ENCODE measurements at regions not wholly inside any gene's neighbourhood (a gene's known extent, or its start where the extent isn't known, plus 50 kb on each side); places are given as distances from the start of the nearest gene placed in this dataset.
"Not testable (repeated sequence)": the region's sequence is repeated elsewhere in the genome, so short reads cannot be mapped to it uniquely, and the experiment has no call there.

- no peak for DNase-seq (ENCODE audit: low spot score)
These were observed 500.6 kb downstream of the KIF4B start for GRCh38 chr5:155514105-155514563.

DNA sequence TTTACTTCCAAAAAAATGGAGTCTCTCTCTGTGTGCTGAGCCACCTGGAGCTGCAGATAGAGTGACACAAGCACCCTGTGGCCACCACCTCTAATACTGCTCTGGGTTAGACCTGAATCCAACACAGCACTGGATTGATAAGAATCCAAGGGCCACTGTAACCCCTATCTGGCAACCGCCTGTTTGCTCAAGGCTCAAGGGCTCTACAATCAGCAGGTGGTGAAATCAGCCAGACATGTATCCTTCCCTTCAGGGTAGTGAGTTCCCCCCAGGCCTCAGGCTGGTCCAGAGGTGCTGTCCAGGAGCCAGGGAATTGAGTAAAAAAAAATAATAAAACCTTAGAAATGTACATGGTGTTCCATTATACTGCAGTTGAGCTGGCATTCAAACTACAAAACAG lies 509.0 kb downstream of the KIF4B start:
- no peak for DNase-seq (ENCODE audit: low spot score)

GRCh38 chr5:155529362-155529761 lies 515.8 kb downstream of the KIF4B start:
- no peak for DNase-seq (ENCODE audit: low spot score)

- DNase-seq (ENCODE audit: low spot score) = no peak
These were observed 516.5 kb downstream of the KIF4B start for GRCh38 chr5:155530046-155530445.

DNA sequence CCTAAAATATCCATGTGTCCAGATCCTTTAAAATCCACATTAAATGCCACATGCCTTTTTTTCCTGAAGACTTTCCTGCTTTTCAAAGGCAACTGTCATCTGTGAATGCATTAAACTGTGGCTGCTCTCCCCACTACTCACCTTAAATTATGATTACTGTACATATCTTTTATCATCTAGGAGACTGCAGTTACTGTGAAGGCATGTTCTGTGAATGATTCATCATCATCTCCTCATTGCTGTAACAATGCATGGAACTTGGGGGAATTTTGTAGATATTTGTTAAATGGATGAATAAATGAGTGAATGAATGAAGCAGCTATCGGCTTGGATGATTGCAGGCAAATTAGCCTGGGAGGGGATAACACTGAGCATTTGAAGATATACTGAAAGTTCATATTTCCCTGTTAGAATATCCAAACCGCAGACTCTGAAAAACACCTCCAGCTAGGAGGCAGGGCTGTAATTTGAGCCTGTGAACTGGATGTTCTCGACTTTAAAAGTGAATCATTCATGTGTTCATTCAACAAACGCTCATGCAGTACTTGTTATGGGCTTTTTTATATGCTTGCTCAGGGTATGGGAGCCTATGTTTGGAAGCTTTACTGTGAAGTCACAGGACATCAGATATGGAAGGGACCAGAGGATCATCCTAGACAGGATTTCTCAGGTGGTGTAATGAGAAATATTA lies 519.2 kb downstream of the KIF4B start:
- DNase-seq (ENCODE audit: low spot score) = no peak

GRCh38 chr5:155540000-155540595 lies 526.5 kb downstream of the KIF4B start:
- DNase-seq (ENCODE audit: low spot score) = no peak

GRCh38 chr5:155546075-155546474 lies 532.5 kb downstream of the KIF4B start:
- no peak for DNase-seq (ENCODE audit: low spot score)

- DNase-seq (ENCODE audit: low spot score) = no peak
These were observed 540.9 kb downstream of the KIF4B start for GRCh38 chr5:155554500-155554899.

DNA sequence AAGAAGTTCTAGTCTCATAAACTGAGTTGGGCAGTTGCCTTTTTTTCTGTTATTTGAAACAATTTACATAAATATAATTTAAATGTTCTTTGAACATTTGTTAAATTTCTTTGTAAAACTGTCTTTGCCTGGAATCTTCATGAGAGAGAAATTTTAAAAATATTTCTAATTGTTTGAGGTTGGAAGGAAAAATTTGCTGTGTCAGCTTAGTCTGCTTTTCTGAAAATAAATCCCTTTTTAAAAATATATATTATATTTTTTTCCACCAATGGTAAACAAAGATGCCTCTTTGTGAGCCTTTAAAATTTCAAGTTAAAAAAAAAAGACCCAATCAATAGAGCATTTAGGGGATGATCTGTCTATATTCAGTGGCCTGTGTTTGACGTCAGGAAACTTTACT lies 542.7 kb downstream of the KIF4B start:
- no peak for DNase-seq (ENCODE audit: low spot score)

DNA sequence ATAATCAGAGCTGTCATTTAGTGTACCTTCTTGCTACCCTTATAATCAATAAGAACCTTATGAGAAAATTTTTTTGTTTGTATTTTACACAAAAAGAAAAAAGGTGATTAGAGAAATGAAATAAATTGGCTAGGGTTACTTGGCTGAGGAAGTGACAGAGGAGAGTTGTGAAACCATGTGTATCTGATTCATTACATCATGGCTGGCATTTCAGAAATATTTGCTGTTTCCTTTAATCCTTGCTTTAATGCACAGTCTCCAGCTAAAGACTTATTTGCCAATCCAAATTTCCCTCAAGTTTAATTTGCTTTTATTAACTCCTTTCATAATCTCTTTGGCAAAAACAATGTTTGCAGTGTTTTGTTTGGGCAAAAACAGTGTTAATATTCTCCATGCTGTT lies 543.1 kb downstream of the KIF4B start:
- DNase-seq (ENCODE audit: low spot score) = no peak

DNA sequence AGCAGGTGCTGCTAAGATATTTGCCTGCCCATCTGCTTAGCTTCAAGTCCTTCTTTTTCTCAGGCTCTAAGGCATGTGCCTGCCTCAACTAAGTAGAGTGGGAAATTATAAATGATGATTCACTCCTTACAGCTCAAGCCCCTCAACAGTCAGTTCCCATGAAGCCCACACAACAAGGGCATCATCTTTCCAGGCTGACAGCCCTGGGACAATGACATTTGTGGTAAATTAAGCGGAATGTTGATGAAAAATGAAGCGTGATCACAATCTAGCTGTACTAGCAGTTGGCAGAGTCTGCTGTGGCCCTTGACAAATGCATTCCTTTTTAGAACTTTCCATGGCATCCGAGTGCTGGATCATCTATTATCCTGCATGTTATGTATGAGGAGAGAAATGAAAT lies 548.6 kb downstream of the KIF4B start:
- DNase-seq (ENCODE audit: low spot score) = no peak

DNA sequence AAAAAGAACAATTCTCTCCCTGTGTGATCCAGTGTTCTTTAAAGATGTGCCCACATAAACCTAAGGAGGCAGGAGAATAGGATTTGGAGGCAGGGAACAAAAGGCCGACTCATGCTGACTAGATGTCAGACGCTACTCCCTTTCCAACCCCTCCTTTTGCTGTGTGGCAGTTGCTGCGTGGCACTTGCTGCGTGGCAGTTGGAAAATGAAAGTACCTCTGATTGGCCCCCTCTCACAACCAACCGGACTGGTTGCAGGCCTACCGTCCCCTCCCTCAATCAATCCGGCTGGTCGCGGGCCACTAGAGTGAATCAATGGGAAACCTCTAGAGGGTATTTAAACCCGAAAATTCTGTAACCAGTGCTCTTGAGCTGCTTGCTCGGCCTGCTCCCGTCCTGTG lies 551.0 kb downstream of the KIF4B start:
- no peak for DNase-seq (ENCODE audit: low spot score)

DNA sequence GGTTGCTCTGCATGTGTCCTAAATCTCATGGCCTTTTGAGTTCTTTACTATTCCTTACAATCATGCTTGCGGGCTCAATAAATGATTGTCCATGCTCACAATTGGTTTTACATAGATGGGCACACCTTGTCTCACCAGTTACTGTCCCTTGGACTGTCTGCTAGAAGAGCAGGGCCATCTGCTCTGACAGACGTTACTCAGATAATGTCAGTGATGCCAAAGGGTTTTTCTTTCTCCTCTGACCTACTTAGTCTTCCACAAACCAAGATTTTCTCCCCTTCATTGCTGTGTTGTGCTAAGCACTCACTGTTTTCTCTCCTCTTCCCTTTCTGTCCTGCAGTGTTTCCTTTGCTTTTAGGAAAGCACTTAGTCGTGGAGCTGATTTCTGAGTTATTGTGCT lies 562.3 kb downstream of the KIF4B start:
- DNase-seq (ENCODE audit: low spot score) = no peak

GRCh38 chr5:155586808-155587207 lies 573.3 kb downstream of the KIF4B start:
- DNase-seq (ENCODE audit: low spot score) = not testable (repeated sequence)

GRCh38 chr5:155587458-155587857 lies 573.9 kb downstream of the KIF4B start:
- DNase-seq (ENCODE audit: low spot score) = no peak

DNA sequence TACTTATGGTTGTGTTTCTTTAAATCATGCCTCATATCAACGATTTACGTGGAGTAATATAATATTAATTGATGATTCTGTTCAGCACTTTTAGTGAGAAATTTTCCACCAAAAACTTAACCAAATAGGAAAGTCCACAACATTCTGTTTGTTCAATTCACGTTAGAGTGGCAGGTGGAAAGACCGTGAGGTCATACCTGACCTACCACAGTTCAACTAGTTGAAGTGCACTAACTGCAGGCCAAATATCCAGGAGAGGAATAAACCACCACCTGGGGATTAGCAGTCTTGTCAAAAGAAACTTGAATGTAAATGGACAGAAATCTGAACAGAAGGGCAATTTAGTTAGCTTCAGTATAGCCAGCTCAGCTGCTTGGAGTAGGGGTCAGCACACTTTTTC lies 577.7 kb downstream of the KIF4B start:
- no peak for DNase-seq (ENCODE audit: low spot score)

- no peak for DNase-seq (ENCODE audit: low spot score)
These were observed 580.7 kb downstream of the KIF4B start for GRCh38 chr5:155594270-155594669.

GRCh38 chr5:155595791-155596190 lies 582.2 kb downstream of the KIF4B start:
- DNase-seq (ENCODE audit: low spot score) = no peak

- DNase-seq (ENCODE audit: low spot score) = no peak
These were observed 585.0 kb downstream of the KIF4B start for GRCh38 chr5:155598552-155598951.

DNA sequence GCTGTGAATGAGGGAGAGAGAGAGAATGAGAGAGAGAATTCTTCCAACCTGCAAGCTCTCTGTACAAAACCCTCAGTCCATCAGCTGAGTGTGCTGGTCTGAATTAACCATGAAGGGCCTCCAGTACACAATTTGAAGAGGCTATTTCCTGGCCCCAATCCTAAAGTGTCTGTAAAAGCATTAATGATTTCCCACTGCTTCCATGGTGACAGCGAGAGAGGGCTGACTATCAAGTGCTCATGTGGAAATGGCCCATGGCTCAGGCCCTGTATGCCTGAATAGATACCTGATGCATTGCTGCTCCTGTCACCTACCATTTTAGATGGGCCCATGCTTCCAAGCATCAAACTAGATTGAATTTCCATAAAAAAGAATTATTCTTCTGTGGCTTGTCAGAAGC lies 592.4 kb downstream of the KIF4B start:
- no peak for DNase-seq (ENCODE audit: low spot score)

DNA sequence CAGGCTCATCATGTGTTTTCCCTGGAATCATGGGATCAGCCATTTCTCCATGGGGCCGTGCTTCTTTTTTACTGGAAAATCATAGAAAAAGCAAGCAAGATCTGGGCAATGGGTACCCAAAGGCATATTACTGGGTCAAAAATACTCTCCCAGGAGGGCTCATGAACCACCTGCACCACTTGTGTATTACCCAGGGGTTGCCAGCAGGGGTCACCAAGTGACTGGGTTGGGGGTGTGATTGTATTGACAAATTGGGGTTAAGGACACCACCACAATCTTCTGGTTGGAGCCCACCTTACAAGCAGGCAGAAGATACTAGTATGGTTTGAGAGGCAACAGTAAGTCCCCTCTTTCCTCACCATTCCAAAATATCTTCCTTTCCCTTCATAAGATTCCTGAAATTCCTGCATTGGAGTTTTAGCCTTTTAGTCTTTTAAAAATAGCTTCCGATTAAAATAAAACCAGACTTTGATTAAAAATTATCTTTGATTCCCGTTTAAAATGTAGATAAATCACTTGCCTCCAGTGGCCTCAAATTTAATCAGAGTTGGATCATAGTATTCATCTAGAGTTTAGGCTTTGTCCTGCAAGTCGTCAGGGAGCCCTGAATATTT lies 603.3 kb downstream of the KIF4B start:
- peak; percentile 22 for DNase-seq (ENCODE audit: low spot score)

- DNase-seq (ENCODE audit: low spot score) = no peak
These were observed 606.1 kb downstream of the KIF4B start for GRCh38 chr5:155619688-155620087.

DNA sequence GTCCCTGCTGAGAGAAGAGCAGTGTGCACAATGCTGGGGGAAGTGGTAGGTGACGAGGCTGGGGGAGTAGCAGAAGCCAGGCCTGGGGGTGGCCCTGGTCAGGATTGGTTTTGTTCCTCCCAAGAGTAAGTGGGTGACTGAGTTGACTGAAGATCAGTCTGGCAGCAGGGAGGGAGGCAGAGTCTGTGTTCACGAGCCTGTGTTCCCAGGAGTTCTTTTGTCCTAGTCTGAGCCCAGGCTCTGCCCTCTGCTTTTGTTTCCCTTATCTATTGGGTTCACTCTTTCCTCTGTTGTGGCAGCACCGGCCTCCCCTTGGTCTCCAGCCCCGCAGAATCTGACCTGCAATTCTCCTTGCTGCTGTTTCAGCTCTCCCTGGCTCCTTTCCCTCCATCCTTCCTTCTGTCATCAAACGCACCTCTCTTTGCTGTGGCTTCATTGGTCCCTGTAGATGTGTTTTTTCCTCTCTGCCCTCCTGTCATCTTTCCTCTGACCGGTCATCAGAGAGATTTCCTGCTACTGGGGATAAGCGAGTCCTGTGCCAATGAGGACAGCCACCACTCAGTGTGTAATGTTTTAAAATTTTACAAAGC lies 607.4 kb downstream of the KIF4B start:
- DNase-seq (ENCODE audit: low spot score) = no peak

Data from CD4-positive, alpha-beta T cell treated with Interleukin-2 at 100 ng/mL for 4 hours (primary cell).